HEK293 (cell line): ENCODE measurements at regions not wholly inside any gene's neighbourhood (a gene's known extent, or its start where the extent isn't known, plus 50 kb on each side); places are given as distances from the start of the nearest gene placed in this dataset.

Experiments used
- CTCF ChIA-PET: fragments of 350-600 bp; formaldehyde crosslinking; extraction: SDS; loops from one replicate; lab custom pipeline; 2021; ENCODE audit warnings: antibody characterized with exemption; lab: Yijun Ruan, JAX
- POLR2A ChIA-PET: fragments of 300-600 bp; formaldehyde crosslinking; extraction: SDS; loops from one replicate; lab custom pipeline; 2020; ENCODE audit warnings: antibody characterized with exemption, inconsistent platforms; lab: Yijun Ruan, JAX
- H3K27ac ChIP-seq: fragments of 200-500 bp; sonication (Bioruptor generic); 2 replicates; pipeline ENCODE4 v1.5.1; 2014; ENCODE audit warnings: low read depth, low read length, control low read depth, inconsistent platforms; ENCODE audit errors: extremely low read depth
- H3K36me3 ChIP-seq, 2 experiments: fragments of 200-500 bp in 1 of 2; sonication (Bioruptor generic) in 1 of 2; 1 replicate in 1 of 2; 2 replicates in 1 of 2; pipeline ENCODE4 v1.5.1; 2014 to 2017; ENCODE audit warnings: inconsistent platforms in 2 of 2, low read length in 2 of 2; ENCODE audit not compliant: control insufficient read depth in 2 of 2, insufficient read depth in 1 of 2
- H3K4me1 ChIP-seq: fragments of 200-500 bp; sonication (Bioruptor generic); 2 replicates; pipeline ENCODE4 v1.5.1; 2014; ENCODE audit warnings: mild to moderate bottlenecking, low read length, inconsistent platforms; ENCODE audit not compliant: control insufficient read depth, insufficient read depth
- H3K4me3 ChIP-seq: 2 replicates; pipeline ENCODE4 v1.5.1; 2011; ENCODE audit warnings: low read depth, mild to moderate bottlenecking, control low read depth, low read length, moderate library complexity
- H3K9me3 ChIP-seq: fragments of 200-500 bp; sonication (Bioruptor generic); 2 replicates; pipeline ENCODE4 v1.5.1; 2014; ENCODE audit warnings: low read depth, low read length, inconsistent platforms; ENCODE audit not compliant: control insufficient read depth, insufficient read depth
- MEIS1 ChIP-seq: sonication (generic); formaldehyde crosslinking; IDR thresholded peaks from 2 replicates; pipeline ENCODE4 v1.8.1; 2022; ENCODE audit warnings: missing genetic modification reagents, mild to moderate bottlenecking, borderline replicate concordance
- OSR2 ChIP-seq: fragments of 450-650 bp; formaldehyde crosslinking; IDR thresholded peaks from 2 replicates; pipeline ENCODE4 v1.5.1; 2016; ENCODE audit warnings: missing biosample characterization, missing genetic modification characterization
- OVOL3 ChIP-seq: fragments of 450-650 bp; formaldehyde crosslinking; IDR thresholded peaks from 2 replicates; pipeline ENCODE4 v1.5.1; 2016; ENCODE audit warnings: missing biosample characterization, missing genetic modification characterization
- REPIN1 ChIP-seq: fragments of 450-650 bp; formaldehyde crosslinking; IDR thresholded peaks from 2 replicates; pipeline ENCODE4 v1.5.1; 2017; ENCODE audit warnings: missing biosample characterization, missing genetic modification characterization, low read depth
- SP7 ChIP-seq: fragments of 450-650 bp; formaldehyde crosslinking; IDR thresholded peaks from 2 replicates; pipeline ENCODE4 v1.5.1; 2016; ENCODE audit warnings: missing biosample characterization, missing genetic modification characterization
- ZBTB48 ChIP-seq: fragments of 450-650 bp; formaldehyde crosslinking; IDR thresholded peaks from 2 replicates; pipeline ENCODE4 v1.5.1; 2016; ENCODE audit warnings: missing biosample characterization, missing genetic modification characterization
- ZBTB8A ChIP-seq: fragments of 450-650 bp; formaldehyde crosslinking; IDR thresholded peaks from 2 replicates; pipeline ENCODE4 v1.5.1; 2016; ENCODE audit warnings: missing biosample characterization, missing genetic modification characterization
- ZNF10 ChIP-seq: fragments of 450-650 bp; formaldehyde crosslinking; IDR thresholded peaks from 2 replicates; pipeline ENCODE4 v1.5.1; 2017; ENCODE audit warnings: missing biosample characterization, missing genetic modification characterization
- ZNF473 ChIP-seq: fragments of 450-650 bp; formaldehyde crosslinking; IDR thresholded peaks from 2 replicates; pipeline ENCODE4 v1.5.1; 2017; ENCODE audit warnings: missing biosample characterization, missing genetic modification characterization
- ZNF544 ChIP-seq: fragments of 450-650 bp; formaldehyde crosslinking; IDR thresholded peaks from 2 replicates; pipeline ENCODE4 v1.5.0; 2017; ENCODE audit warnings: missing biosample characterization, missing genetic modification characterization
- ZNF560 ChIP-seq: fragments of 450-650 bp; formaldehyde crosslinking; IDR thresholded peaks from 2 replicates; pipeline ENCODE4 v1.5.1; 2017; ENCODE audit warnings: missing biosample characterization, missing genetic modification characterization, borderline replicate concordance
- ZNF677 ChIP-seq: fragments of 450-650 bp; IDR thresholded peaks from 2 replicates; pipeline ENCODE4 v1.5.0; 2018; ENCODE audit warnings: missing biosample characterization, mild to moderate bottlenecking, missing genetic modification characterization, moderate library complexity
- ZXDB ChIP-seq: fragments of 450-650 bp; formaldehyde crosslinking; IDR thresholded peaks from 2 replicates; pipeline ENCODE4 v1.5.1; 2016; ENCODE audit warnings: missing biosample characterization, missing genetic modification characterization
- TF ChIP-seq, protein P1 (sequence below): fragments of 450-650 bp; formaldehyde crosslinking; IDR thresholded peaks from 2 replicates; pipeline ENCODE4 v1.5.1; 2017; ENCODE audit warnings: missing biosample characterization, missing genetic modification characterization
- TF ChIP-seq, protein P2 (sequence below): fragments of 450-650 bp; formaldehyde crosslinking; IDR thresholded peaks from 2 replicates; pipeline ENCODE4 v1.5.1; 2016; ENCODE audit warnings: missing biosample characterization, missing genetic modification characterization
- TF ChIP-seq, protein P3 (sequence below): sonication (generic); formaldehyde crosslinking; IDR thresholded peaks from 2 replicates; pipeline ENCODE4 v1.8.1; 2022; ENCODE audit warnings: mild to moderate bottlenecking, moderate library complexity, missing genetic modification reagents
- TF ChIP-seq, protein P4 (sequence below): fragments of 450-650 bp; formaldehyde crosslinking; IDR thresholded peaks from 2 replicates; pipeline ENCODE4 v1.5.1; 2016; ENCODE audit warnings: missing biosample characterization, missing genetic modification characterization, borderline replicate concordance
- TF ChIP-seq, protein P5 (sequence below): fragments of 450-650 bp; formaldehyde crosslinking; IDR thresholded peaks from 2 replicates; pipeline ENCODE4 v1.5.1; 2016; ENCODE audit warnings: missing biosample characterization, missing genetic modification characterization, low read depth

DNA sequence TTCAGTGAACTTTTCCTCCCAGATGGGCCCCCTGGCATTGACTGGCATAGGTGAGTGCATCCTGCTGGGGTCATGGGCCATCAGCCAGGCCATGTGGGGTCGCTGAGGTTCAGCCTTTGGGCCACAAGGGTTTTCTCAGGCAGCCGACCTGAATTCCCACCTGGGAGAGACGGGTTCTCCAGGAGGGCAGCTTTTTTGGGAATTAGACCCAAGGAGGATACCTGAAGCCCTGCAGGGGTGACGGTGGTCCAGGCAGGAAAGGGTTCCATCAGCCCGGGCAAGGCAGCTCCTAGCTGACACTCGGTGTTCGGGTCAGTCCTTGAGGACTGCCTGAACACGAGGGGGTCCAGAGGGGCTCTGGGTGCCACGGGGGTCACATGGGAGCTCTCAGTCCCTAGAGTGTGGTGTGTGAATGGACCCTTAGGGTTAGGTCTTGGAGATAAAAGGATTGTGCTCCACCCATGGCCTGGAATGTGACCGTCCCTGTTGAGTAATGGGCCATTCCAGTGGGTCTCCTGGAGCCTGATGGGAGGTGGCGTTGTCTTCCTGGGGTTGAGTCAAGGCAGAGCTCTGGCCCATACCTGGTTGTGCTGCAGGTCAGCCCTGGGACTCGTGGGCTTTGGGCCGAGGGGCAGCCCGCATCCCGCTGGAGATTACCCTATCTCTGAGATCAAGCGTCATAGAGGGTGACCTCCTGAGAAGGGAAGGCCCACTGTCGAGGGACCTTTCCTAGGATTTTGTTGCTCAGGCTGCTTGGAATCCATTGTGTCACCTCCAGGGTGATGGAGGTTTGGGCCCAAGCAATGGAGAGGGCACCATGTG is 192.8 kb downstream of the UBE3A start (continued):
- TF ChIP-seq, protein P1, sequence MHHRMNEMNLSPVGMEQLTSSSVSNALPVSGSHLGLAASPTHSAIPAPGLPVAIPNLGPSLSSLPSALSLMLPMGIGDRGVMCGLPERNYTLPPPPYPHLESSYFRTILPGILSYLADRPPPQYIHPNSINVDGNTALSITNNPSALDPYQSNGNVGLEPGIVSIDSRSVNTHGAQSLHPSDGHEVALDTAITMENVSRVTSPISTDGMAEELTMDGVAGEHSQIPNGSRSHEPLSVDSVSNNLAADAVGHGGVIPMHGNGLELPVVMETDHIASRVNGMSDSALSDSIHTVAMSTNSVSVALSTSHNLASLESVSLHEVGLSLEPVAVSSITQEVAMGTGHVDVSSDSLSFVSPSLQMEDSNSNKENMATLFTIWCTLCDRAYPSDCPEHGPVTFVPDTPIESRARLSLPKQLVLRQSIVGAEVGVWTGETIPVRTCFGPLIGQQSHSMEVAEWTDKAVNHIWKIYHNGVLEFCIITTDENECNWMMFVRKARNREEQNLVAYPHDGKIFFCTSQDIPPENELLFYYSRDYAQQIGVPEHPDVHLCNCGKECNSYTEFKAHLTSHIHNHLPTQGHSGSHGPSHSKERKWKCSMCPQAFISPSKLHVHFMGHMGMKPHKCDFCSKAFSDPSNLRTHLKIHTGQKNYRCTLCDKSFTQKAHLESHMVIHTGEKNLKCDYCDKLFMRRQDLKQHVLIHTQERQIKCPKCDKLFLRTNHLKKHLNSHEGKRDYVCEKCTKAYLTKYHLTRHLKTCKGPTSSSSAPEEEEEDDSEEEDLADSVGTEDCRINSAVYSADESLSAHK (tag by site-specific recombination): no peak
- TF ChIP-seq, all 188 proteins: peak for 0

DNA sequence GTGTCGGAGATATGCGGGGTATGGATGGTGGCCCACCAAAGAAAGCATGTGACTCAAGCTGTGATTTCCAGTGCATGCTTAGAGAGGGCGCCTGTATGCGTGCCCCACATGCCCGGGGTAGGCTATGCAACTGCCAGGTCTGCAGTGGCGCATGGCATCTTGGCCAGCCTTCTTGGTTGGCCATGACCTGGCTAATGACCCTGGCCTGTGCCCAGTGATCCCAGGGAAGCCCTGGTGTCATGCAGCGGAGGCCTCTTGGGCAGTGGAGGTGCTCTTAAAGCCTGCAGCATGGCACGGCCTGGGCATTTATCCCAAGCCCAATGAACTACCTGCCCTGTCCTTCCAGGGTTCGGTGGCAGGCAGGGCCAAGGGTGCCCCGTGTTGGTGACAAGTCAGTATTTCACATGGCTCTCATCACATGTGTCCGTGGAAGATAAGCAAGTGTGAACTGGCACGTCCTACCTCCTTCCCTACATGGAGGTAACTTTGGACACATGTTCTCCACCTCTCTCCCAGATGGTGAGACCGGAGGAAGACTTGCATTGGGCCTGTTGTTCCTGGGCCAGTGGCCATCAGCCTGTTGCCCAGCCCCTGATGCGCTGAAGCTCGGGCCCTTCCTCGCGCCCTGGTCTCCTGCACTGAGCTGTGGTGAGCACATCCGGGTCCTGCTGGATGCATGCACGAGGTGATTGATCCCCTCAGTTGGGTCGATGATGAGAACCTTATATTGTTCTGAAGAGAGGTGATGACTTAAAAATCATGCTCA is 192.0 kb downstream of the UBE3A start:
- no peak overlapping the region for H3K27ac ChIP-seq
- ChIA-PET POLR2A (no interaction called here), CTCF (no interaction called here)
- H3K36me3 ChIP-seq: no peaks in the 10 kb centered on the region
- H3K4me1 ChIP-seq: no peaks in the 10 kb centered on the region
- TF ChIP-seq ZBTB48 (tag by site-specific recombination): no peak
- TF ChIP-seq, protein P2, sequence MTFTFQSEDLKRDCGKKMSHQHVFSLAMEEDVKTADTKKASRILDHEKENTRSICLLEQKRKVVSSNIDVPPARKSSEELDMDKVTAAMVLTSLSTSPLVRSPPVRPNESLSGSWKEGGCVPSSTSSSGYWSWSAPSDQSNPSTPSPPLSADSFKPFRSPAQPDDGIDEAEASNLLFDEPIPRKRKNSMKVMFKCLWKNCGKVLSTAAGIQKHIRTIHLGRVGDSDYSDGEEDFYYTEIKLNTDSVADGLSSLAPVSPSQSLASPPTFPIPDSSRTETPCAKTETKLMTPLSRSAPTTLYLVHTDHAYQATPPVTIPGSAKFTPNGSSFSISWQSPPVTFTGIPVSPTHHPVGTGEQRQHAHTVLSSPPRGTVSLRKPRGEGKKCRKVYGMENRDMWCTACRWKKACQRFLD (tag by site-specific recombination): no peak
- TF ChIP-seq ZNF677 (tag by site-specific recombination): no peak
- no peak for TF ChIP-seq MEIS1
- TF ChIP-seq, protein P3, sequence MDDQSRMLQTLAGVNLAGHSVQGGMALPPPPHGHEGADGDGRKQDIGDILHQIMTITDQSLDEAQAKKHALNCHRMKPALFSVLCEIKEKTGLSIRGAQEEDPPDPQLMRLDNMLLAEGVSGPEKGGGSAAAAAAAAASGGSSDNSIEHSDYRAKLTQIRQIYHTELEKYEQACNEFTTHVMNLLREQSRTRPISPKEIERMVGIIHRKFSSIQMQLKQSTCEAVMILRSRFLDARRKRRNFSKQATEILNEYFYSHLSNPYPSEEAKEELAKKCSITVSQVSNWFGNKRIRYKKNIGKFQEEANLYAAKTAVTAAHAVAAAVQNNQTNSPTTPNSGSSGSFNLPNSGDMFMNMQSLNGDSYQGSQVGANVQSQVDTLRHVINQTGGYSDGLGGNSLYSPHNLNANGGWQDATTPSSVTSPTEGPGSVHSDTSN (CRISPR knock-in tag): no peak
- TF ChIP-seq SP7 (tag by site-specific recombination): no peak
- H3K9me3 ChIP-seq: no peaks in the 10 kb centered on the region
- H3K4me3 ChIP-seq: no peak overlapping the region

DNA sequence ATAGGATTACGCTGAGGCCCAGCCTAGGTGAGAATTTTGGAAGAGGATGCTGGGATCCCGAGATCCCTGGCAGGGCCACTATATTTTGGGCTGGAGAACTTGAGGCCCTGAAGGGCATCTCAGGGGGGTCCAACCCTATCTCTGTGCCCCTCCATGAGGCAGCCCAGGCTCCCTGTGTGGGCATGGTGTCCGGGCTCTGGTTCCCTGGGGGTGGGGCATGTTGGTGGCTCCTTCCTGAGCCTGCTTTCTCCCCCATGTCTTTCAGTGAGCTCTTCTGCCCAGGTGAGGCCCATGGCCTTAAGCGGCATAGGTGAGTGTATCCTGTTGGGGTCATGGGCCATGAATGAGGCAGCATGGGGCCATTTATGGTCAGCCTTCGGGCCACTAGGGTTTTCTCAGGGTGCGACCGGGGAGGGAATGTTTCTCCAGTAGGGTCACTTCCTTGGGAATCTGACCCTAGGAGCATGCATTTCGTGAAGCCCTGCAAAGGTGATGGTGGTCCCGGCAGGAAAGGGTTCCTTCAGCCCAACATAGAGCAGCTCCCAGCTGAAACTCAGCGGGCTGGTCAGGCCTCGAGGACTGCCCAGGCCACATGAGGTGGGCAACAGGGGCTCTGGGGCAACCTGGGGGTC is 191.3 kb downstream of the UBE3A start:
- H3K27ac ChIP-seq: no peak overlapping the region
- no peaks in the 10 kb centered on the region for H3K4me1 ChIP-seq
- ChIA-PET POLR2A (no interaction called here), CTCF (no interaction called here)
- no peaks in the 10 kb centered on the region for H3K9me3 ChIP-seq
- H3K36me3 ChIP-seq: no peaks in the 10 kb centered on the region
- no peak overlapping the region for H3K4me3 ChIP-seq
- TF ChIP-seq ZXDB (tag by site-specific recombination) (no peak), ZNF544 (tag by site-specific recombination) (no peak), OVOL3 (no peak), ZNF10 (tag by site-specific recombination) (no peak), REPIN1 (no peak), ZBTB8A (tag by site-specific recombination) (no peak), OSR2 (tag by site-specific recombination) (no peak), ZNF560 (tag by site-specific recombination) (no peak), ZNF473 (tag by site-specific recombination) (no peak)
- TF ChIP-seq, protein P4, sequence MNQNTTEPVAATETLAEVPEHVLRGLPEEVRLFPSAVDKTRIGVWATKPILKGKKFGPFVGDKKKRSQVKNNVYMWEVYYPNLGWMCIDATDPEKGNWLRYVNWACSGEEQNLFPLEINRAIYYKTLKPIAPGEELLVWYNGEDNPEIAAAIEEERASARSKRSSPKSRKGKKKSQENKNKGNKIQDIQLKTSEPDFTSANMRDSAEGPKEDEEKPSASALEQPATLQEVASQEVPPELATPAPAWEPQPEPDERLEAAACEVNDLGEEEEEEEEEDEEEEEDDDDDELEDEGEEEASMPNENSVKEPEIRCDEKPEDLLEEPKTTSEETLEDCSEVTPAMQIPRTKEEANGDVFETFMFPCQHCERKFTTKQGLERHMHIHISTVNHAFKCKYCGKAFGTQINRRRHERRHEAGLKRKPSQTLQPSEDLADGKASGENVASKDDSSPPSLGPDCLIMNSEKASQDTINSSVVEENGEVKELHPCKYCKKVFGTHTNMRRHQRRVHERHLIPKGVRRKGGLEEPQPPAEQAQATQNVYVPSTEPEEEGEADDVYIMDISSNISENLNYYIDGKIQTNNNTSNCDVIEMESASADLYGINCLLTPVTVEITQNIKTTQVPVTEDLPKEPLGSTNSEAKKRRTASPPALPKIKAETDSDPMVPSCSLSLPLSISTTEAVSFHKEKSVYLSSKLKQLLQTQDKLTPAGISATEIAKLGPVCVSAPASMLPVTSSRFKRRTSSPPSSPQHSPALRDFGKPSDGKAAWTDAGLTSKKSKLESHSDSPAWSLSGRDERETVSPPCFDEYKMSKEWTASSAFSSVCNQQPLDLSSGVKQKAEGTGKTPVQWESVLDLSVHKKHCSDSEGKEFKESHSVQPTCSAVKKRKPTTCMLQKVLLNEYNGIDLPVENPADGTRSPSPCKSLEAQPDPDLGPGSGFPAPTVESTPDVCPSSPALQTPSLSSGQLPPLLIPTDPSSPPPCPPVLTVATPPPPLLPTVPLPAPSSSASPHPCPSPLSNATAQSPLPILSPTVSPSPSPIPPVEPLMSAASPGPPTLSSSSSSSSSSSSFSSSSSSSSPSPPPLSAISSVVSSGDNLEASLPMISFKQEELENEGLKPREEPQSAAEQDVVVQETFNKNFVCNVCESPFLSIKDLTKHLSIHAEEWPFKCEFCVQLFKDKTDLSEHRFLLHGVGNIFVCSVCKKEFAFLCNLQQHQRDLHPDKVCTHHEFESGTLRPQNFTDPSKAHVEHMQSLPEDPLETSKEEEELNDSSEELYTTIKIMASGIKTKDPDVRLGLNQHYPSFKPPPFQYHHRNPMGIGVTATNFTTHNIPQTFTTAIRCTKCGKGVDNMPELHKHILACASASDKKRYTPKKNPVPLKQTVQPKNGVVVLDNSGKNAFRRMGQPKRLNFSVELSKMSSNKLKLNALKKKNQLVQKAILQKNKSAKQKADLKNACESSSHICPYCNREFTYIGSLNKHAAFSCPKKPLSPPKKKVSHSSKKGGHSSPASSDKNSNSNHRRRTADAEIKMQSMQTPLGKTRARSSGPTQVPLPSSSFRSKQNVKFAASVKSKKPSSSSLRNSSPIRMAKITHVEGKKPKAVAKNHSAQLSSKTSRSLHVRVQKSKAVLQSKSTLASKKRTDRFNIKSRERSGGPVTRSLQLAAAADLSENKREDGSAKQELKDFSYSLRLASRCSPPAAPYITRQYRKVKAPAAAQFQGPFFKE: no peak
- TF ChIP-seq, protein P5, sequence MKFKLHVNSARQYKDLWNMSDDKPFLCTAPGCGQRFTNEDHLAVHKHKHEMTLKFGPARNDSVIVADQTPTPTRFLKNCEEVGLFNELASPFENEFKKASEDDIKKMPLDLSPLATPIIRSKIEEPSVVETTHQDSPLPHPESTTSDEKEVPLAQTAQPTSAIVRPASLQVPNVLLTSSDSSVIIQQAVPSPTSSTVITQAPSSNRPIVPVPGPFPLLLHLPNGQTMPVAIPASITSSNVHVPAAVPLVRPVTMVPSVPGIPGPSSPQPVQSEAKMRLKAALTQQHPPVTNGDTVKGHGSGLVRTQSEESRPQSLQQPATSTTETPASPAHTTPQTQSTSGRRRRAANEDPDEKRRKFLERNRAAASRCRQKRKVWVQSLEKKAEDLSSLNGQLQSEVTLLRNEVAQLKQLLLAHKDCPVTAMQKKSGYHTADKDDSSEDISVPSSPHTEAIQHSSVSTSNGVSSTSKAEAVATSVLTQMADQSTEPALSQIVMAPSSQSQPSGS (tag by site-specific recombination): no peak
